Adrenal gland (tissue), 9 donors: ENCODE measurements at regions not wholly inside any gene's neighbourhood (a gene's known extent, or its start where the extent isn't known, plus 50 kb on each side); places are given as distances from the start of the nearest gene placed in this dataset.
"Not testable (repeated sequence)": the region's sequence is repeated elsewhere in the genome, so short reads cannot be mapped to it uniquely, and the experiment has no call there.

Experiments
- DNase-seq, 7 donors: peaks; one replicate each; pipeline ENCODE4 v3.0.0-alpha.2; 2019 to 2020
- H3K27ac ChIP-seq, 5 donors: fragments of 200-600 bp; sonication (generic) in 4 of 5; 1 replicate in 3 of 5; 2 replicates in 2 of 5; pipeline versions ENCODE4 v1.5.1 to v1.8.0; 2016 to 2020; ENCODE audit warnings: mild to moderate bottlenecking in 1 of 5
- H3K27me3 ChIP-seq: fragments of 200-600 bp; 2 replicates; pipeline ENCODE4 v1.8.0; 2021
- H3K36me3 ChIP-seq, 2 donors: fragments of 200-600 bp; replicated peaks in 1 of 2; 1 replicate in 1 of 2; 2 replicates in 1 of 2; pipeline versions ENCODE4 v1.5.1 to v1.8.0; 2018 to 2022
- H3K4me1 ChIP-seq, 2 donors: fragments of 200-600 bp; replicated peaks in 1 of 2; 1 replicate in 1 of 2; 2 replicates in 1 of 2; pipeline versions ENCODE4 v1.5.1 to v1.8.0; 2018 to 2021
- H3K4me3 ChIP-seq, 4 donors: fragments of 200-600 bp; sonication (generic) in 3 of 4; one replicate each; pipeline ENCODE4 v1.5.1; 2016 to 2018
- H3K9me3 ChIP-seq, 3 donors: fragments of 200-600 bp; sonication (generic) in 1 of 3; replicated peaks in 1 of 3; 1 replicate in 2 of 3; 2 replicates in 1 of 3; pipeline versions ENCODE4 v1.5.1 to v1.8.0; 2016 to 2021
- POLR2A ChIP-seq, 2 donors: fragments of 450-650 bp; IDR thresholded peaks; one replicate each; pipeline ENCODE4 v1.6.1; 2017; ENCODE audit warnings: antibody characterized with exemption in 2 of 2, mild to moderate bottlenecking in 2 of 2, moderate library complexity in 1 of 2
- WGBS, 4 donors: extraction: QIAGEN DNeasy Blood & Tissue Kit in 2 of 4; methylation state at CpG; one replicate each; pipeline versions ENCODE4 v1.1.5 to v1.1.7; 2013 to 2017; 5-methylcytosine and 5-hydroxymethylcytosine counted together
- intact Hi-C, 2 donors: fragments of 100-400 bp; cut with DNase I; formaldehyde crosslinking; loops; one replicate each; pipeline versions ENCODE4 v1.14.1 to v1.15.0; 2022 to 2023
- TF ChIP-seq, protein P1 (sequence below), 6 experiments: fragments of 450-650 bp in 4 of 6; fragments of 200-600 bp in 2 of 6; sonication (generic) in 1 of 6; IDR thresholded peaks; 1 replicate in 5 of 6; 2 replicates in 1 of 6; pipeline versions ENCODE4 v1.5.1 to v1.8.0; 2016 to 2021; ENCODE audit warnings: antibody characterized with exemption in 6 of 6, mild to moderate bottlenecking in 2 of 6, moderate library complexity in 1 of 6
- donor health status: healthy with polysubstance abuse.
- donor health status: Bipolar disorder and iron deficiency.
- donor health status: DM: yes; HTN: yes; CAD: no.
- donor health status: DM: no; HTN: no; CAD: no.
- donor health status: DM: no; HTN: no; CAD: no.

DNA sequence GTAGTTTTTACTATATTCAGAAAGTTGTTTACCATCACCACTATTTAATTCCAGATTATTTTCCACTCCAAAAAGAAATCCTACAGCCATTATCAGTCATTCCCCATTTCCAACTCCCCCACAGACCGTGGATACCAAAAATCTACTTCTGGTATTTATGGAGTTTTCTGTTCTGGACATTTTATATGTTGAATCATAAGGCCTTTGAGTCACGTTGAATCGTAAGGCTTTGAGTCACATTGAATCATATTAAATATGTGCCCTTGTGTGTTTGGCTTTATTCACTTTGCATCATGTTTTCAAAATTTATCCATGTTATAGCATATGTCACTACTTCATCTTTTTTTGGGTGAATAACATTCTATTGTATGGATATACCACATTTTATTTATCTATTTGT, 454.1 kb upstream of the NUDT12 start:
- no peaks in the 10 kb centered on the region for H3K4me1 ChIP-seq
- H3K4me3 ChIP-seq = no peak overlapping the region
- no peaks in the 10 kb centered on the region for H3K9me3 ChIP-seq
- TF ChIP-seq, protein P1, sequence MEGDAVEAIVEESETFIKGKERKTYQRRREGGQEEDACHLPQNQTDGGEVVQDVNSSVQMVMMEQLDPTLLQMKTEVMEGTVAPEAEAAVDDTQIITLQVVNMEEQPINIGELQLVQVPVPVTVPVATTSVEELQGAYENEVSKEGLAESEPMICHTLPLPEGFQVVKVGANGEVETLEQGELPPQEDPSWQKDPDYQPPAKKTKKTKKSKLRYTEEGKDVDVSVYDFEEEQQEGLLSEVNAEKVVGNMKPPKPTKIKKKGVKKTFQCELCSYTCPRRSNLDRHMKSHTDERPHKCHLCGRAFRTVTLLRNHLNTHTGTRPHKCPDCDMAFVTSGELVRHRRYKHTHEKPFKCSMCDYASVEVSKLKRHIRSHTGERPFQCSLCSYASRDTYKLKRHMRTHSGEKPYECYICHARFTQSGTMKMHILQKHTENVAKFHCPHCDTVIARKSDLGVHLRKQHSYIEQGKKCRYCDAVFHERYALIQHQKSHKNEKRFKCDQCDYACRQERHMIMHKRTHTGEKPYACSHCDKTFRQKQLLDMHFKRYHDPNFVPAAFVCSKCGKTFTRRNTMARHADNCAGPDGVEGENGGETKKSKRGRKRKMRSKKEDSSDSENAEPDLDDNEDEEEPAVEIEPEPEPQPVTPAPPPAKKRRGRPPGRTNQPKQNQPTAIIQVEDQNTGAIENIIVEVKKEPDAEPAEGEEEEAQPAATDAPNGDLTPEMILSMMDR (IDR thresholded peaks at IDR 0.05) = no peak
- no peak for TF ChIP-seq POLR2A (IDR thresholded peaks at IDR 0.05)
- intact Hi-C loops = no loop called here
- H3K27me3 ChIP-seq = no peaks in the 10 kb centered on the region
- no peak overlapping the region for H3K27ac ChIP-seq
- no peaks in the 10 kb centered on the region for H3K36me3 ChIP-seq
- WGBS, 4 donors = 74 to 90% (median 84%) methylated on average over 3 of the region's 3 CpGs
- no peak for DNase-seq

DNA sequence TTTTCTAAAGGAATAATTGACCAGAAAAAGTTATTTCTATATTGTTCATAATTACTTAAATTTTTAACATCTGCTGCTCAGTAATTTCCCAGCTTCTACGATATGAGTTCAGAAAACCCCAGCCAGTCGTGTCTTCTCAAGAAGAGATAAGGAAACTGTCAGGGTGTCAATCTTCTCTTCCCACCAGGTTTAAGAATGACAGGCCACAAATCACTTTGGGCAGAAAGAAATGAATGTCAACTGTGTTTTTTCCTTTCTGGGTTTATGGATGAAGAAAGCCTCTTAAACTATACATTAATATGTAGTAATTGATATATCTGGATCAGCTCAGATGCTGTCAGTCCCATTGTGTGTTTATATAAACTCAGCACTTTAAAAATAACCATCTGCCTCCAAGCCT, 453.2 kb upstream of the NUDT12 start:
- no peak overlapping the region for H3K27ac ChIP-seq
- no peaks in the 10 kb centered on the region for H3K9me3 ChIP-seq
- 66 to 76% (median 72%) methylated on average over 2 of the region's 2 CpGs for WGBS, 4 donors
- no peaks in the 10 kb centered on the region for H3K36me3 ChIP-seq
- no peak overlapping the region for H3K4me3 ChIP-seq
- no peak for DNase-seq
- no peaks in the 10 kb centered on the region for H3K27me3 ChIP-seq
- intact Hi-C loops = no loop called here
- no peak for TF ChIP-seq POLR2A (IDR thresholded peaks at IDR 0.05)
- TF ChIP-seq, protein P1 (IDR thresholded peaks at IDR 0.05) = no peak
- no peaks in the 10 kb centered on the region for H3K4me1 ChIP-seq

DNA sequence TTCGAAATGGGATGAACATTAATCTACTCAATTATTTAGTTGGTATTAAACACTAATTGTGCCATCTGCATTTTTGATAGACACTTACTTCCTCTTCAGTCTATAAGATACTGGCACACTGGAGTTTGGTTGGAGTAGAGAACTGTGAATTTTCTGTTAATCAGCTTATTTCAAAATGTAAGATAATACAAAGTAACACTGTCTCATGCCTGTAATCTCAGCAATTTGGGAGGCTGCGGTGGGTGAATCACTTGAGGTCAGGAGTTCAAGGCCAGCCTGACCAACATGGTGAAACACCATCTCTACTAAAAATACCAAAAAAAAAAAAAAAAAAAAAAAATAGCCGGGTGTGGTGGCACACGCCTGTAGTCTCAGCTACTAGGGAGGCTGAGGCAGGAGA, 440.2 kb upstream of the NUDT12 start:
- DNase-seq, H3K9me3 ChIP-seq, intact Hi-C loops, H3K4me1 ChIP-seq, H3K27me3 ChIP-seq, H3K27ac ChIP-seq, H3K4me3 ChIP-seq, H3K36me3 ChIP-seq: not testable (repeated sequence)
- WGBS, 4 donors = 69 to 82% (median 76%) methylated on average over 4 of the region's 4 CpGs

DNA sequence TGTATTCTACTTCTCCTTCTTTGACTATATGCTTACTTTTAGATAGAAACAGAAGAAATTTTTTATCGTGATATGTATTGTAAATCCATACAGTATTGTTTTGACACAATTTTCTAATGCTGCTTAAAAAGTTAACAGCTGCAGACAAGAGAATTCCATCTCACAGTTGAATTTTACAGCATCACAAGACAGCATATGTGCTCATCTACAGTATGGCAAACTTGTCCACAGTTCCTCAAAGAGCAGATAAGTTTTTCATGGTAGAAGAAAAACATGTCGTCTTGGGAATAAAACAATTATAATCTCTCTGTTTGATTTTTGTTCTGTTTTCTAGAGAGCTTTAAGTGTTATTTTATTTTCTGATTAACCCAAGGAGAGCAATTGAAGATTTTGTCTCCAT, 438.5 kb upstream of the NUDT12 start:
- 72 to 80% (median 76%) methylated on average over 2 of the region's 2 CpGs for WGBS, 4 donors
- TF ChIP-seq POLR2A (IDR thresholded peaks at IDR 0.05) = no peak
- TF ChIP-seq, protein P1 (IDR thresholded peaks at IDR 0.05) = no peak
- no peak for DNase-seq
- intact Hi-C loops = no loop called here
- H3K36me3 ChIP-seq = no peaks in the 10 kb centered on the region
- no peak overlapping the region for H3K4me3 ChIP-seq
- no peaks in the 10 kb centered on the region for H3K9me3 ChIP-seq
- no peaks in the 10 kb centered on the region for H3K4me1 ChIP-seq
- no peaks in the 10 kb centered on the region for H3K27me3 ChIP-seq
- no peak overlapping the region for H3K27ac ChIP-seq

DNA sequence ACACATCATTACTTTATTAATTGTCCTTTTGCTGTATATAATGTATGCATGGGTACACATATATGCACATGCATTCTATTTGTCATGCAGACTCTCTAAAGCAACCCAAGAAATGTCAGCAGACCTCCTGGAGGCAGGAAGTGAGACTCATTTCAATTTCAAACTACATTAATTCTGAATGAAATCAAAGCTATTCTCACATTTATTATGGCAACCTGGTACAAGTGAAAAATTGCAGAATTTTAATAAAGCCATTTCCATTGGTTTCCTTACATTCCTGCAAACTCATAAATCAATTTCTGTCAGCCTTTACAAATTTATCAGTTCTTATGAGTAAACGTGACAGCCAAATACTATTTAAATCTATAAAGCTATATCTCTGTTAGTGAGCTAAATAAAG, 430.4 kb upstream of the NUDT12 start:
- H3K27ac ChIP-seq = no peak overlapping the region
- intact Hi-C loops = no loop called here
- no peak overlapping the region for H3K4me3 ChIP-seq
- H3K27me3 ChIP-seq = no peaks in the 10 kb centered on the region
- no peaks in the 10 kb centered on the region for H3K9me3 ChIP-seq
- WGBS, 4 donors = 40 to 50% (median 43%) methylated on average over 1 of the region's 1 CpG
- no peak for DNase-seq
- TF ChIP-seq, protein P1 (IDR thresholded peaks at IDR 0.05) = no peak
- H3K4me1 ChIP-seq = no peaks in the 10 kb centered on the region
- no peaks in the 10 kb centered on the region for H3K36me3 ChIP-seq
